ENCODE measurements at regions not wholly inside any gene's neighbourhood (a gene's known extent, or its start where the extent isn't known, plus 50 kb on each side); places are given as distances from the start of the nearest gene placed in this dataset.

GRCh38 chr10:131758939-131759301 is 141.9 kb upstream of the PPP2R2D start:
- no peak for TF ChIP-seq CTCF (conservative IDR thresholded peaks at IDR 0.05; ENCODE audit: low read depth, low read length)
- TF ChIP-seq EZH2phosphoT487 (IDR thresholded peaks at IDR 0.05; ENCODE audit: borderline replicate concordance, low read length) = no peak
